GM21423 (cell line): ENCODE measurements at regions not wholly inside any gene's neighbourhood (a gene's known extent, or its start where the extent isn't known, plus 50 kb on each side); places are given as distances from the start of the nearest gene placed in this dataset.

Experiments used
- ATAC-seq: cut with Tn5 transposase; IDR thresholded peaks from one replicate; pipeline ENCODE4 v1.9.1; 2021; ENCODE audit warnings: mild to moderate bottlenecking, moderate library complexity; ENCODE audit not compliant: unreplicated experiment

DNA sequence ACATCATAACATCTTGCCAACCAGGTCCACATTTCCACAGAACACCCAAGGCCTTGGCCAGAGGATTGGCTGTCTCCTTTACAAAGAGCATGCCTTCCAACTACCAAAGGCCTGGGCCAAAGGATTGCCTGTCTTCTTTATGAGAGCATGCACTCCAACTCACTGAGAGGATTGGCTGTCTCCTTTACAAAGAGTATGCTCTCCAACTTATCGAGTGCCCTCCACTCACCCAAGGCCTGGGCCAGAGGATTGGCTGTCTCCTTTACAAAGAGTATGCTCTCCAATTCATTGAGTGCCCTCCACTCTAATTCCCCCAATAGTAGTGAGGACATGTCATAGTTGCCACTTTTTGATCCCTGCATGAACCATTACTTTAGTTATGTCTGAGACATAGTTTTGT, 79.9 kb upstream of the TAS2R1 start:
- no peak for ATAC-seq

DNA sequence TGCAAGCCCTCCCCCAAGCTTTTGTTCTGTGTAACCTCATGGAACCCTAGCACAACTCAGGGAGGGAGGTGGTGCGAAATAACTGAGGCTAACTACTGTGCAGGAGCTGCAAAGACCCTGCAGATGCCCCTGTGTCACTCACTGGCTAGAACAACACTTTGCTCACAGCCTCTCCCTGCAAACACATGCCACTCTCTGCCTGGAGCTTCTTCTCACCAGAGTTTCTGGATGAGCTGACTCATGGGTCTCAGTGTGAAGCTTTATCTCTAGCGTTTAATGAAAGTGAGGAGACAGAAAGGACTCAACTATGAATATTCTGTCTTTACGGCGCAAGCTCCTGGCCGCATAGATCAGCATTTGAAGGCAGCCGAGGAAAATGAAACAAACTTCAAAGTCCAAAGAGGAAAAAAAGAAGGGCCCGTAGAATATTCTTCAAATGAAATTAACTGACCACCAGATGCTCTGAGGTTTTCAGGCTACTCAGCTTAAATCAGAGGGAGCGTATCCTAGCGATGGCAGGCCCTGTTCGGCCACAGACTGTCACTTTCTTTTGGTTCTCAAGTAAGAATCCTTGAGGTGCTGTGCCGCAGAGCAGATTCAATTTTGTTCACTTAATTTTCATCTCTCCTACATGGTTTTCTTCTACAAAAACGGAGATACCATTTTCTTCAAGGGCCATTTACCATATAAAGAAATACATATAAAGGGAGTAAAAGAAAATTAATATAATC, 77.7 kb upstream of the TAS2R1 start:
- no peak for ATAC-seq

DNA sequence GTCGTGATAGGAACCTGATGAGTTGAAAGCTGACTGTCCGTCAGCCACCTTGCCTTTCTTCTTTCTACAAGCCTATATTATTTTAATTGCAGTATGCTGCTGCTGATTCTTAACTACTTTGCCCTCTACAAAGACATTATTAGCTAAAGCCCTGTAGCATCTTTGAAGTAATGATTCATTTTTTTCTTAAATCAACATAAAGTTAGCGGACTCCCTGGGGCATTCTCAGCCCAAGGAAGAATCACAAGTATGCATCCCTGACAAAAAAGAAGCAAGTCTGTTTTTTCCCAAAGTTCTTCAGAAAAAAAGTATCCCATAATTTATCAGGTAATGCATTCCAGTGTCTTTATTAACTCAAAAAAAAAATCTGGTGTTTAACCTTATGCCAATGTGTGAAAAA, 69.5 kb upstream of the TAS2R1 start:
- ATAC-seq, result no peak

DNA sequence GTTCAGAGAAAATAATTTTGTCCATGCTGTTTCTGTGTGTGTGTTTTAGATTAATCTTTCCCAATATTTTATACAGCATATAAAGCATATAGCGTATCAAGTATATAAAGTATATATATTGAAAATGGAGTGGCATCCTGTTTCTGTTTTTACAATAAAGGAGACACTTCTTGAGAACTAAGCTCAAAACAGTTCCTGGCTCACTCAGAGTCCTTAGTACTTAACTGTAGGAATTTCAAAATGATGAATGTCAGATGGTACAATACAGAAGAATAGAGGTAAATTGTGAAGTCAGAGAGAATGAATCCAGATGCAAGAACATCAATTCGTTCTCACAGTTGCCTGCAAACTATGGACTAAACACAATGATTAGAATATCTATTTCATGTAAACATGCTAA, 68.7 kb upstream of the TAS2R1 start:
- no peak for ATAC-seq

DNA sequence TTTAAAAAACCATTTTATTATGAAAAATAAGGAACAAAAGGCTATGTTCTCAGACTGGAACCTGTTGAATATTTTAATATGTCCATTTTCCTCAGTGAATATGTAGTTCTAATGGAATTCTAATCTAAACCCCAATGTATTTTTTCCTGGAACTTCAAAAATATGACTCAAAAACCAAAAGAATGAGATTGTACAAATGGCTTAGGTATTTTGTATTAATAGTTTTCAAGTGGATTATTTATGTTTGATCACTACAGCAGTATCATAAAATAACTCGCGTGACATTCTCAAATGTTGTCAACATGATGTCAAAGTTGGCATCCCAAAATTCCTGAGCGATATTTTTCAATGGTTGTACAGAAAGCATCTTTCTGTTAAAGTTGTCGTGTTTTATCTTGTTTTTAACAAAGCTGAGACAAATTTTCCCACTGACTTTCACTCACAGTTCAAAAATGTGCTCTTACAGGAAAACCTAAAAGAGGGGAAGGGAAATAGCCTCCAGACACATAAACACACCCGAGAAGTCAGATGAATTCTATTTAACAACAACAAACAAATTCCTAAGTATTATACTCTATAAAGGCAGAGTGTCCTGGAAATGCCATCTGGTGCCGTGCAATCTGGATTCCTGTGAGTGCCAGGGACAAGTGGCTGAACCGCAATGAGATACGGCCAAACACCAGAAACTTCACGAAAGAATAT, 68.1 kb upstream of the TAS2R1 start:
- ATAC-seq, result no peak

DNA sequence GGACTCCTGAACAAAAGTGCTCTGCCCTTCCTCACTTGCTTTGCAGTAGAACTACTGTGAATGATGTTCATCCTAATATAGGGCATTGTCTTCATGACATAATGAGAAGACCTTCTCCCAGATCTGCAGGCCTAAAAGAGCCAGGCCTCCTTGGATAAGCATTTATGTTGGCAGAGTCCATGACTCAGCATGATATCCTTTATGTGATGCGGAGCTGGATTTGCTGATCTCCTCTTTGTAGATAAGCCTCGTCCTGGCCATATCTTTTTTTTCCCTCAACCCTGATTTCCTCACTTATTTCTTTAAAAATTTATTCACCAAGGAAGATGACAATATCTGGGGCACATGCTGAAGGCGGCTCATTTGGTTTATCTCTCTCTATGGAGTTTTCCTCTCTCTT, 62.4 kb upstream of the TAS2R1 start:
- no peak for ATAC-seq

DNA sequence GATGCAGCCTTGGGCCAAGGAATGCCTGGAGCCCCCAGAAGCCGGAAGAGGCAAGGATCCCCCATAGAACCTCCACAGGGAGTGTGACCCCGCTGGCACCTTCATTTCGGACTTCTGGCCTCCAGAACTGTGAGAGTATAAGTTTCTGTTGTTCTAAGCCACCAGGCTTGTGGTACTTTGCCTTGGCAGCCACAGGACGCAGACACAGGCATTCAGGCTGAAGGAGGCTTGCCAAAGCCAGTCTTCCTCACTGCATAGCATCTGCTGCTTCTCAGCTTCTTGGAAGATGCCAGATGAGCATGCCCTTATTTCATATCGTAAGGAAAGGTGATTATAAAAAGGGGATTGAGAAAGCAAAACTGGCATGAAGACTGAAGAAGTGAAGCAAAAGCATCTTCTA, 61.1 kb upstream of the TAS2R1 start:
- no peak for ATAC-seq

DNA sequence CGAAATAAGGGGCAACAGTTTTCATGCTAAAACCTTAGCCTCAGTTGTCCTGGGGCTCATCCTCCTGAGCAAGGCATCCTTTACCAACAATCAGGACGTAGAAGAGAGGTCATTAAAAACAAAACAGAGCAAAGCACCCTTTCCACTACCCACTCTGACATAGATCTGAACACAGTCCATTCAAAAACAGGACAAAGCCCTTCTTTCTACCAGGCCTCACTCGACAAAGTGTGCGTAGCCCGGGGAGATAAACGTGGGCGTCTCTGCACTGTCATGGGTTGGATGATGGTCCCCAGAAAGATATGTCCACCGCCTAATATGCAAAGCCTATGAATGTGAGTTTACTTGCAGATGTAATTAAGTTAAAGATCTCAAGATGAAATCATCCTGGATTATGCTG, 60.6 kb upstream of the TAS2R1 start:
- no peak for ATAC-seq

DNA sequence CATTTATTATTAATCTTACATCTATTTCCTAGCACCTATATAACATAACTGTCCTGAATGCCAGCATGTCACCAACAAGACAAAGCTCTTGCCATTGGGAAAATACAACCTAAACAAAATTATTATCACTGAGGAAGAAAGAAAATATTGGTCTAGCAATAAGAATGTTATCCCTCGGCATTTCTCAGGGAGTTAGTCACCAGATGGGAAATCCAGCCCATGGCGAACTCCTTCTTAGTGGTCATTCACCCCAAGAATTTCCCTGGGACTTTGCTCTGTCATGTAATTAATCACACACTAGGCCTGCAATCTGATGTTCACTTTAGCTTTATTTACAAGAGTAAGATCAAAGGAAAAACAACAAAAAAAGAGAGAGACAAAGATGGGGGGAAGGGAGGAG, 56.1 kb upstream of the TAS2R1 start:
- ATAC-seq, result no peak

DNA sequence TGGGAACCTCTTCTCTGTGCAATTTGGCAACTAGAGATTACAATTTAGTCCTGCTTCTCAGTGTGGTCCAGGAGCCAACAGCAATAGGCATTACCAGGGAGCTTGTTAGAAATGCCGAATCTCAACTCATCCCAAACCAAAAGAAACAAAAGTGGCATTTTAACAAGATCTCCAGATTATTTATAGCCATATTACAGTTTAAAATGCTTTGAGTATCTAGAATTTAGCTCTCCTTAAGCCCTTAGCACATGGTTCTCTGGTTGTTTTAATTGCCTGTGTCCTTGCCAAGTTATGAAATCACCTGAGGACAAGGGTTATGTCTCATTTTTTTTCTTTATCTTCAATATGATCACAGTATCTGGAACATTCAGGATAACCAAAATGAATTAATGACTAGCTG, 51.6 kb upstream of the TAS2R1 start:
- ATAC-seq, result no peak
